K562 (cell line): ENCODE measurements at regions not wholly inside any gene's neighbourhood (a gene's known extent, or its start where the extent isn't known, plus 50 kb on each side); places are given as distances from the start of the nearest gene placed in this dataset.
"Not testable (repeated sequence)": the region's sequence is repeated elsewhere in the genome, so short reads cannot be mapped to it uniquely, and the experiment has no call there.

Experiments used
- E2F1 ChIP-seq: sonication (generic); formaldehyde crosslinking; IDR thresholded peaks from 2 replicates; pipeline ENCODE4 v1.8.1; 2023; ENCODE audit warnings: mild to moderate bottlenecking, missing genetic modification reagents, moderate library complexity
- SETDB1 ChIP-seq: IDR thresholded peaks from one replicate; pipeline ENCODE4 v1.6.1; 2012; ENCODE audit warnings: low read length, control low read depth, inconsistent platforms
- ZSCAN29 ChIP-seq: fragments of 450-650 bp; IDR thresholded peaks from 2 replicates; pipeline ENCODE4 v1.6.1; 2017
- TF ChIP-seq, protein P1 (sequence below), 3 experiments: IDR thresholded peaks in 2 of 3; conservative IDR thresholded peaks in 1 of 3; 2 replicates each; pipeline ENCODE4 v1.5.1; 2011 to 2012; ENCODE audit warnings: low read length in 3 of 3, mild to moderate bottlenecking in 3 of 3, control low read depth in 2 of 3, improper control_type of control experiment in 1 of 3, inconsistent platforms in 1 of 3, low read depth in 1 of 3, mixed read lengths in 1 of 3, moderate library complexity in 1 of 3; ENCODE audit not compliant: insufficient read depth in 2 of 3

DNA sequence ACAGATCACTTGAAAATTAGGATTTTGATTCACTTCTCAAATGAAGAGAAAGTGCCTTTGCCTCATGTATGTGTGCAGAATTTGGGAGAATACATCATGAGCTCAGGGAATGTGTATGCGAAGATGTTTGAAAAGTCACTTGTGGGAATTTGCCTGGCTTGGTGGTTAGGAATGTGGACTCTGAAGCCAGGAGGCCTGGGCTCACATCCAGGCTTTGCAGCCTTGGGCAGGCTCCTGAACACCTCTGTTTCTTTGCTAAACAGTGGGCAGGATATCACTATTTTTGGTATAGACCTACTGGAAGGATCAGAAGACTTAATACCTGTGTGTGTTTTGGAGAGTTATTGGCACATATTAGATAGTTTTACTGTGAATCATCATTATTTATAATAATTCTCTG lies 295.0 kb upstream of the PLGLB2 start:
- not testable (repeated sequence) for TF ChIP-seq SETDB1; E2F1 (CRISPR knock-in tag); ZSCAN29
- TF ChIP-seq, protein P1, sequence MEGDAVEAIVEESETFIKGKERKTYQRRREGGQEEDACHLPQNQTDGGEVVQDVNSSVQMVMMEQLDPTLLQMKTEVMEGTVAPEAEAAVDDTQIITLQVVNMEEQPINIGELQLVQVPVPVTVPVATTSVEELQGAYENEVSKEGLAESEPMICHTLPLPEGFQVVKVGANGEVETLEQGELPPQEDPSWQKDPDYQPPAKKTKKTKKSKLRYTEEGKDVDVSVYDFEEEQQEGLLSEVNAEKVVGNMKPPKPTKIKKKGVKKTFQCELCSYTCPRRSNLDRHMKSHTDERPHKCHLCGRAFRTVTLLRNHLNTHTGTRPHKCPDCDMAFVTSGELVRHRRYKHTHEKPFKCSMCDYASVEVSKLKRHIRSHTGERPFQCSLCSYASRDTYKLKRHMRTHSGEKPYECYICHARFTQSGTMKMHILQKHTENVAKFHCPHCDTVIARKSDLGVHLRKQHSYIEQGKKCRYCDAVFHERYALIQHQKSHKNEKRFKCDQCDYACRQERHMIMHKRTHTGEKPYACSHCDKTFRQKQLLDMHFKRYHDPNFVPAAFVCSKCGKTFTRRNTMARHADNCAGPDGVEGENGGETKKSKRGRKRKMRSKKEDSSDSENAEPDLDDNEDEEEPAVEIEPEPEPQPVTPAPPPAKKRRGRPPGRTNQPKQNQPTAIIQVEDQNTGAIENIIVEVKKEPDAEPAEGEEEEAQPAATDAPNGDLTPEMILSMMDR (IDR thresholded peaks at IDR 0.05 in 2 of 3, conservative IDR thresholded peaks at IDR 0.05 in 1 of 3; ENCODE audit: insufficient read depth in 2 of 3, low read depth in 1 of 3, low read length in 3 of 3): not testable (repeated sequence)
